Liver (tissue), 7 donors: ENCODE measurements at regions not wholly inside any gene's neighbourhood (a gene's known extent, or its start where the extent isn't known, plus 50 kb on each side); places are given as distances from the start of the nearest gene placed in this dataset.

ENCODE experiments used
- DNase-seq: peaks from one replicate; pipeline ENCODE4 v3.0.0-alpha.2; 2017; ENCODE audit warnings: low spot score
- H3K27ac ChIP-seq, 2 donors: one replicate each; pipeline ENCODE4 v1.7.0; 2013; ENCODE audit warnings: inconsistent platforms in 2 of 2, low read length in 2 of 2, control low read depth in 1 of 2, low read depth in 1 of 2, mild to moderate bottlenecking in 1 of 2
- H3K27me3 ChIP-seq, 4 donors: one replicate each; pipeline versions ENCODE4 v1.6.1 to v1.7.0; 2013; ENCODE audit warnings: low read length in 3 of 4, inconsistent platforms in 1 of 4, mild to moderate bottlenecking in 1 of 4, moderate library complexity in 1 of 4; ENCODE audit not compliant: control insufficient read depth in 4 of 4, insufficient read depth in 4 of 4
- H3K36me3 ChIP-seq, 4 donors: one replicate each; pipeline versions ENCODE4 v1.6.1 to v1.7.0; 2013; ENCODE audit warnings: low read length in 3 of 4, mild to moderate bottlenecking in 3 of 4, low read depth in 1 of 4, moderate library complexity in 1 of 4; ENCODE audit not compliant: control insufficient read depth in 4 of 4, insufficient read depth in 3 of 4
- H3K4me1 ChIP-seq, 4 donors: one replicate each; pipeline versions ENCODE4 v1.6.1 to v1.7.0; 2013; ENCODE audit warnings: low read length in 3 of 4, mild to moderate bottlenecking in 3 of 4, moderate library complexity in 1 of 4; ENCODE audit not compliant: control insufficient read depth in 4 of 4, insufficient read depth in 4 of 4
- H3K4me3 ChIP-seq, 3 donors: one replicate each; pipeline versions ENCODE4 v1.6.1 to v1.7.0; 2013; ENCODE audit warnings: low read length in 3 of 3, control low read depth in 1 of 3, low read depth in 1 of 3, mild to moderate bottlenecking in 1 of 3
- H3K9ac ChIP-seq, 2 donors: one replicate each; pipeline ENCODE4 v1.7.0; 2013; ENCODE audit warnings: low read length in 2 of 2, mild to moderate bottlenecking in 2 of 2, moderate library complexity in 2 of 2, control low read depth in 1 of 2, low read depth in 1 of 2
- H3K9me3 ChIP-seq, 4 donors: one replicate each; pipeline versions ENCODE4 v1.6.1 to v1.7.0; 2013; ENCODE audit warnings: low read length in 3 of 4; ENCODE audit not compliant: control insufficient read depth in 4 of 4
- ATF3 ChIP-seq: IDR thresholded peaks from 2 replicates; pipeline ENCODE4 v1.6.1; 2016; ENCODE audit warnings: antibody characterized with exemption
- HNF4A ChIP-seq, 2 donors: conservative IDR thresholded peaks; 2 replicates each; pipeline ENCODE4 v1.6.1; 2016; ENCODE audit warnings: antibody characterized with exemption in 2 of 2, mild to moderate bottlenecking in 2 of 2
- HNF4G ChIP-seq: IDR thresholded peaks from 2 replicates; pipeline ENCODE4 v1.6.1; 2016; ENCODE audit warnings: antibody characterized with exemption
- NR2F2 ChIP-seq: IDR thresholded peaks from 2 replicates; pipeline ENCODE4 v1.6.1; 2016; ENCODE audit warnings: antibody characterized with exemption
- REST ChIP-seq: IDR thresholded peaks from 2 replicates; pipeline ENCODE4 v1.6.1; 2016; ENCODE audit warnings: antibody characterized with exemption, mild to moderate bottlenecking
- RXRA ChIP-seq, 2 donors: IDR thresholded peaks; 2 replicates each; pipeline ENCODE4 v1.6.1; 2017 to 2018; ENCODE audit warnings: antibody characterized with exemption in 2 of 2, mild to moderate bottlenecking in 1 of 2
- SP1 ChIP-seq: IDR thresholded peaks from 2 replicates; pipeline ENCODE4 v1.6.1; 2018; ENCODE audit warnings: antibody characterized with exemption, mild to moderate bottlenecking
- TAF1 ChIP-seq: conservative IDR thresholded peaks from 2 replicates; pipeline ENCODE4 v1.6.1; 2016; ENCODE audit warnings: antibody characterized with exemption, mild to moderate bottlenecking
- YY1 ChIP-seq: IDR thresholded peaks from 2 replicates; pipeline ENCODE4 v1.6.1; 2016; ENCODE audit warnings: antibody characterized with exemption, mild to moderate bottlenecking
- WGBS: extraction: QIAGEN DNeasy Blood & Tissue Kit; methylation state at CpG from one replicate; pipeline ENCODE4 v1.1.7; 2013; 5-methylcytosine and 5-hydroxymethylcytosine counted together
- TF ChIP-seq, protein P1 (sequence below): IDR thresholded peaks from 2 replicates; pipeline ENCODE4 v1.6.1; 2016; ENCODE audit warnings: antibody characterized with exemption
- TF ChIP-seq, protein P2 (sequence below): IDR thresholded peaks from 2 replicates; pipeline ENCODE4 v1.6.1; 2016; ENCODE audit warnings: antibody characterized with exemption
- donor health status: healthy.
- donor health status: healthy.
- donor health status: healthy.
- donor health status: healthy.

- Histone ChIP-seq H3K4me1 (no peaks in the 10 kb centered on the region), H3K9me3 (no peaks in the 10 kb centered on the region), H3K9ac (no peak overlapping the region), H3K27ac (no peak overlapping the region), H3K4me3 (no peak overlapping the region), H3K36me3 (no peaks in the 10 kb centered on the region), H3K27me3 (no peaks in the 10 kb centered on the region)
- TF ChIP-seq HNF4G, result no peak
- no peak for TF ChIP-seq SP1
- no peak for TF ChIP-seq HNF4A (conservative IDR thresholded peaks at IDR 0.05)
- TF ChIP-seq, protein P1, sequence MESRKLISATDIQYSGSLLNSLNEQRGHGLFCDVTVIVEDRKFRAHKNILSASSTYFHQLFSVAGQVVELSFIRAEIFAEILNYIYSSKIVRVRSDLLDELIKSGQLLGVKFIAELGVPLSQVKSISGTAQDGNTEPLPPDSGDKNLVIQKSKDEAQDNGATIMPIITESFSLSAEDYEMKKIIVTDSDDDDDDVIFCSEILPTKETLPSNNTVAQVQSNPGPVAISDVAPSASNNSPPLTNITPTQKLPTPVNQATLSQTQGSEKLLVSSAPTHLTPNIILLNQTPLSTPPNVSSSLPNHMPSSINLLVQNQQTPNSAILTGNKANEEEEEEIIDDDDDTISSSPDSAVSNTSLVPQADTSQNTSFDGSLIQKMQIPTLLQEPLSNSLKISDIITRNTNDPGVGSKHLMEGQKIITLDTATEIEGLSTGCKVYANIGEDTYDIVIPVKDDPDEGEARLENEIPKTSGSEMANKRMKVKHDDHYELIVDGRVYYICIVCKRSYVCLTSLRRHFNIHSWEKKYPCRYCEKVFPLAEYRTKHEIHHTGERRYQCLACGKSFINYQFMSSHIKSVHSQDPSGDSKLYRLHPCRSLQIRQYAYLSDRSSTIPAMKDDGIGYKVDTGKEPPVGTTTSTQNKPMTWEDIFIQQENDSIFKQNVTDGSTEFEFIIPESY, result no peak
- DNase-seq, result no peak
- WGBS, result 95% methylated on average over 24 of the region's 24 CpGs
Observed at GRCh38 chr17:83194761-83195329, 115.4 kb downstream of the METRNL start.

GRCh38 chr17:83195330-83196023, 116.1 kb downstream of the METRNL start:
- no peaks in the 10 kb centered on the region for H3K9me3 ChIP-seq
- no peak overlapping the region for H3K4me3 ChIP-seq
- TF ChIP-seq YY1, result no peak
- TF ChIP-seq, protein P2, sequence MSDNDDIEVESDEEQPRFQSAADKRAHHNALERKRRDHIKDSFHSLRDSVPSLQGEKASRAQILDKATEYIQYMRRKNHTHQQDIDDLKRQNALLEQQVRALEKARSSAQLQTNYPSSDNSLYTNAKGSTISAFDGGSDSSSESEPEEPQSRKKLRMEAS, result no peak
- TF ChIP-seq RXRA (IDR thresholded peaks at IDR 0.05), result no peak
- TF ChIP-seq HNF4A (conservative IDR thresholded peaks at IDR 0.05), result no peak
- no peak for TF ChIP-seq TAF1
- no peak for TF ChIP-seq NR2F2
- TF ChIP-seq HNF4G, result no peak
- TF ChIP-seq REST, result no peak
- TF ChIP-seq ATF3, result no peak
- H3K36me3 ChIP-seq, result no peaks in the 10 kb centered on the region
- WGBS, result 76% methylated on average over 20 of the region's 20 CpGs
- DNase-seq, result no peak
- no peak overlapping the region for H3K9ac ChIP-seq
- H3K27me3 ChIP-seq, result no peaks in the 10 kb centered on the region
- H3K27ac ChIP-seq, result no peak overlapping the region
- no peaks in the 10 kb centered on the region for H3K4me1 ChIP-seq

DNA sequence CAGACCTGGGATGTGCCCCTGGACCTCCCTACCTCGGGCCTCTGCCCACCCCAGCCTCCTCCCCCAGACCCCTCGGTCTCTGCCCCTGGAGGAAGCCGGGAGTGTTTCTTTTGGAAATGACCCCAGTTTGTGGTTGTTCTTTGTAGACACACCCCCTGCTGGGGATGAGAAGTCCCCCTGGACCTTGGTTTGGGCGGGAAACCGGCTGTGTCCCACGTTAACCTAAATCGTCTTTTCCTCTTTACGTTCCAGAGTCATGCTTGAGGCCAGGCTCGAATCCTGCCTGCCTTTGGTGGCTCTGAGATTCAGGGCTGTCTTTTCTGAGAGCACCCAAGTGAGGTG, 116.6 kb downstream of the METRNL start:
- Histone ChIP-seq H3K9me3 (no peaks in the 10 kb centered on the region), H3K27ac (no peak overlapping the region), H3K4me3 (no peak overlapping the region), H3K27me3 (no peaks in the 10 kb centered on the region), H3K36me3 (no peaks in the 10 kb centered on the region), H3K4me1 (no peaks in the 10 kb centered on the region), H3K9ac (no peak overlapping the region)
- no peak for DNase-seq
- TF ChIP-seq HNF4A (conservative IDR thresholded peaks at IDR 0.05) (no peak), YY1 (no peak), ATF3 (no peak), HNF4G (no peak)
- 74% methylated on average over 9 of the region's 9 CpGs for WGBS
